Smooth muscle cell (in vitro differentiated cells): ENCODE measurements at regions not wholly inside any gene's neighbourhood (a gene's known extent, or its start where the extent isn't known, plus 50 kb on each side); places are given as distances from the start of the nearest gene placed in this dataset.
A peak's percentile ranks its signal among the peaks of the same experiment; 100 is the strongest.

ENCODE experiments used
- DNase-seq: peaks from one replicate; lab custom pipeline; 2025; ENCODE audit not compliant: unreplicated experiment; lab: John Stamatoyannopoulos, UW
- H2AFZ ChIP-seq: fragments of 200-600 bp; sonication (generic); 2 replicates; pipeline ENCODE4 v1.6.0; 2016; ENCODE audit warnings: antibody characterized with exemption, low read depth, mild to moderate bottlenecking
- H3F3A ChIP-seq: fragments of 200-600 bp; sonication (generic); 2 replicates; pipeline ENCODE4 v1.6.0; 2017; ENCODE audit warnings: antibody characterized with exemption, low read depth
- H3K27ac ChIP-seq: fragments of 200-600 bp; sonication (generic); 2 replicates; pipeline ENCODE4 v1.5.1; 2016; ENCODE audit warnings: low read depth, mild to moderate bottlenecking
- H3K27me3 ChIP-seq: fragments of 200-600 bp; sonication (generic); 2 replicates; pipeline ENCODE4 v1.6.1; 2016; ENCODE audit warnings: low read depth, mild to moderate bottlenecking
- H3K36me3 ChIP-seq: fragments of 200-600 bp; sonication (generic); 2 replicates; pipeline ENCODE4 v1.5.1; 2016; ENCODE audit warnings: low read depth
- H3K4me1 ChIP-seq: fragments of 200-600 bp; sonication (generic); 2 replicates; pipeline ENCODE4 v1.5.1; 2016; ENCODE audit warnings: low read depth
- H3K4me2 ChIP-seq: fragments of 200-600 bp; sonication (generic); 2 replicates; pipeline ENCODE4 v1.6.0; 2016; ENCODE audit warnings: mild to moderate bottlenecking
- H3K4me3 ChIP-seq: fragments of 200-600 bp; sonication (generic); 2 replicates; pipeline ENCODE4 v1.5.1; 2016; ENCODE audit warnings: mild to moderate bottlenecking
- H3K79me2 ChIP-seq: fragments of 200-600 bp; sonication (generic); 2 replicates; pipeline ENCODE4 v1.6.0; 2016; ENCODE audit warnings: low read depth, mild to moderate bottlenecking
- H3K9ac ChIP-seq: fragments of 200-600 bp; sonication (generic); 2 replicates; pipeline ENCODE4 v1.6.0; 2016; ENCODE audit warnings: low read depth
- H3K9me3 ChIP-seq: fragments of 200-600 bp; sonication (generic); replicated peaks from 2 replicates; pipeline ENCODE4 v1.5.1; 2016; ENCODE audit warnings: low read depth
- H4K20me1 ChIP-seq: fragments of 200-600 bp; sonication (generic); 2 replicates; pipeline ENCODE4 v1.6.0; 2016; ENCODE audit warnings: low read depth
- CTCF ChIP-seq: fragments of 200-600 bp; sonication (generic); IDR thresholded peaks from 2 replicates; pipeline ENCODE4 v1.5.1; 2017; ENCODE audit warnings: borderline replicate concordance, mild to moderate bottlenecking, antibody characterized with exemption; ENCODE audit not compliant: insufficient read depth, poor library complexity, severe bottlenecking
- WGBS: methylation state at CpG from one replicate; pipeline ENCODE4 v1.1.7; 2016; ENCODE audit warnings: low lambda C conversion rate; 5-methylcytosine and 5-hydroxymethylcytosine counted together

DNA sequence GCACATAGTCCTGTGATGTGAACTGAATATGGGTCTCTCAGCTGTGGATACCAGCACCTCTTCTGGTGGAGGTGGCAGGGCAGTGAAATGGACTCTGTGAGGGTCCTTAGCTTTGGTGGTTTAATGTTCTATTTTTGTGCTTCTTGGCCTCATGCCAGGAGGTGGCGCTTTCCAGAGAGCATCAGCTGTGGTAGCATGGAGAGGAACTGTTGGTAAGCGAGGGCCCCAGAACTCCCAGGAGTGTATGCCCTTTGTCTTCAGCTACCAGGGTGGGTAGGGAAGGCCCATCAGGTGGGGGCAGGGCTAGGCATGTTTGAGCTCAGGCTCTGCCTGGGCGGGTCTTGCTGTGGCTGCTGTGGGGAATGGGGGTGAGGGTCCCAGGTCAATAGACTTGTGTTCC lies 241.7 kb downstream of the AEBP2 start:
- DNase-seq: no peak
- no peak overlapping the region for H2AFZ ChIP-seq
- 100% methylated on average over 3 of the region's 3 CpGs for WGBS

GRCh38 chr12:19683178-19683927 lies 244.1 kb downstream of the AEBP2 start:
- Histone ChIP-seq H3K27me3 (no peaks in the 10 kb centered on the region), H3K9ac (no peak overlapping the region), H3K4me1 (no peaks in the 10 kb centered on the region), H2AFZ (no peak overlapping the region), H3K27ac (peak overlapping the region; percentile 72), H3K4me3 (no peak overlapping the region), H3K36me3 (peaks cover 1% of the 10 kb centered on the region), H3K4me2 (peak overlapping the region; percentile 67), H3F3A (peaks cover 7% of the 10 kb centered on the region), H3K79me2 (no peaks in the 10 kb centered on the region), H4K20me1 (no peaks in the 10 kb centered on the region), H3K9me3 (no peaks in the 10 kb centered on the region)
- no peak for TF ChIP-seq CTCF
- DNase-seq: no peak
- 13% methylated on average over 7 of the region's 7 CpGs for WGBS

More for the DNA sequence above, 241.7 kb downstream of the AEBP2 start:
- no peaks in the 10 kb centered on the region for H3K4me1 ChIP-seq
- no peaks in the 10 kb centered on the region for H3K79me2 ChIP-seq
- H3K36me3 ChIP-seq: peaks cover 3% of the 10 kb centered on the region
- H3K27me3 ChIP-seq: no peaks in the 10 kb centered on the region
- no peak overlapping the region for H3K4me2 ChIP-seq
- H3K9ac ChIP-seq: no peak overlapping the region
- no peak overlapping the region for H3K27ac ChIP-seq
- no peaks in the 10 kb centered on the region for H3K9me3 ChIP-seq
- H3K4me3 ChIP-seq: no peak overlapping the region
- peaks cover 7% of the 10 kb centered on the region for H3F3A ChIP-seq
- no peaks in the 10 kb centered on the region for H4K20me1 ChIP-seq
- TF ChIP-seq CTCF: no peak

DNA sequence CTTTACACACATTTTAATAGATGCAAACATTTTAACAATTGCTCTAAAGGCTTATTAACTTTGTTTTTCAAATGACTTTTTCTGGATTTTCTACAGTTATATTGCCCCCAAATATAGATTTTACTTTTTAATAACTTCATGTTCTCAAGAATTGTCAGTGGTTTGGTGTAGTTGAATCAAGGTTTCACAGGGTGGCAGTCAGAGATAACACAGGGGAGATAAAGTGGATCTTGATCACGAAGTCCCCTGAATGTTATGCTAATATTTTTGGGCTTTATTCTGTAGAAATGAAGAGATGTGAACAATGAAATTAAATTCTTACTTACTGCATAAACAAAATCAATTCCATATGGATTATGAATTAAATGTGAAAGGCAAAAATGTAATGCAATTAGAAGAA lies 248.1 kb downstream of the AEBP2 start:
- 90% methylated on average over 1 of the region's 1 CpG for WGBS
- TF ChIP-seq CTCF: no peak
- Histone ChIP-seq H3K36me3 (no peaks in the 10 kb centered on the region), H3K9me3 (no peaks in the 10 kb centered on the region), H3K4me3 (no peak overlapping the region), H2AFZ (no peak overlapping the region), H3K4me2 (no peak overlapping the region), H3K27ac (no peak overlapping the region), H3F3A (peaks cover 7% of the 10 kb centered on the region), H3K79me2 (no peaks in the 10 kb centered on the region), H3K9ac (no peak overlapping the region), H3K27me3 (no peaks in the 10 kb centered on the region), H4K20me1 (no peaks in the 10 kb centered on the region), H3K4me1 (no peaks in the 10 kb centered on the region)
- no peak for DNase-seq

GRCh38 chr12:19688532-19688931 lies 249.2 kb downstream of the AEBP2 start:
- H3K9me3 ChIP-seq: no peaks in the 10 kb centered on the region
- H2AFZ ChIP-seq: no peak overlapping the region
- no peaks in the 10 kb centered on the region for H3K27me3 ChIP-seq
- H3K9ac ChIP-seq: no peak overlapping the region
- H3K4me2 ChIP-seq: no peak overlapping the region
- no peaks in the 10 kb centered on the region for H4K20me1 ChIP-seq
- no peak overlapping the region for H3K27ac ChIP-seq
- no peak for TF ChIP-seq CTCF
- H3K4me1 ChIP-seq: no peaks in the 10 kb centered on the region
- no peak for DNase-seq
- no peaks in the 10 kb centered on the region for H3K36me3 ChIP-seq
- H3K4me3 ChIP-seq: no peak overlapping the region
- 74% methylated on average over 1 of the region's 1 CpG for WGBS
- H3K79me2 ChIP-seq: no peaks in the 10 kb centered on the region
- peaks cover 7% of the 10 kb centered on the region for H3F3A ChIP-seq
